H1 (cell line): ENCODE measurements at regions not wholly inside any gene's neighbourhood (a gene's known extent, or its start where the extent isn't known, plus 50 kb on each side); places are given as distances from the start of the nearest gene placed in this dataset.

ENCODE experiments used
- CTCF ChIA-PET: fragments of 300-600 bp; sonication (Branson Sonifier 250); formaldehyde crosslinking; loops from one replicate; lab custom pipeline; 2021; ENCODE audit not compliant: partially characterized antibody; lab: Charles Lee
- POLR2A ChIA-PET: fragments of 300-600 bp; sonication (Branson Sonifier 250); formaldehyde crosslinking; loops from one replicate; lab custom pipeline; 2021; ENCODE audit warnings: inconsistent platforms; ENCODE audit not compliant: partially characterized antibody; lab: Charles Lee
- DNase-seq, 2 experiments: peaks; one replicate each; pipeline versions ENCODE4 v3.0.0 to v3.0.0-alpha.2; 2010 to 2022; ENCODE audit warnings: low spot score in 2 of 2, low read depth in 1 of 2, mixed read lengths in 1 of 2
- FAIRE-seq: peaks from 2 replicates; lab custom pipeline; 2011; peaks lifted over from hg19 to GRCh38; lab: Jason Lieb, UNC
- H2AFZ ChIP-seq: 2 replicates; pipeline ENCODE4 v1.8.1; 2012; ENCODE audit warnings: low read length, inconsistent platforms
- H2AK5ac ChIP-seq: 2 replicates; pipeline ENCODE4 v1.6.1; 2013; ENCODE audit warnings: low read depth, low read length
- H2BK120ac ChIP-seq: replicated peaks from 2 replicates; pipeline ENCODE3; 2013; ENCODE audit warnings: low read depth, low read length, inconsistent platforms
- H2BK12ac ChIP-seq: 2 replicates; pipeline ENCODE4 v1.6.1; 2013; ENCODE audit warnings: low read depth, low read length
- H2BK15ac ChIP-seq: 2 replicates; pipeline ENCODE4 v1.6.1; 2013; ENCODE audit warnings: low read length
- H2BK20ac ChIP-seq: 2 replicates; pipeline ENCODE4 v1.6.1; 2013; ENCODE audit warnings: low read length
- H2BK5ac ChIP-seq: 2 replicates; pipeline ENCODE4 v1.6.1; 2013; ENCODE audit warnings: low read depth, low read length
- H3K14ac ChIP-seq: 2 replicates; pipeline ENCODE4 v1.6.1; 2013; ENCODE audit warnings: inconsistent platforms; ENCODE audit not compliant: insufficient read length
- H3K18ac ChIP-seq: 2 replicates; pipeline ENCODE4 v1.6.1; 2013; ENCODE audit warnings: low read length; ENCODE audit errors: extremely low read depth
- H3K23ac ChIP-seq: 2 replicates; pipeline ENCODE4 v1.6.1; 2013; ENCODE audit warnings: inconsistent platforms; ENCODE audit not compliant: insufficient read length
- H3K23me2 ChIP-seq: 2 replicates; pipeline ENCODE4 v1.6.1; 2013; ENCODE audit warnings: low read depth, low read length
- H3K27ac ChIP-seq: 2 replicates; pipeline ENCODE4 v1.6.1; 2011; ENCODE audit warnings: low read depth, low read length, inconsistent platforms
- H3K27me3 ChIP-seq, 4 experiments: replicated peaks in 1 of 4; 1 replicate in 1 of 4; 2 replicates in 3 of 4; pipeline versions ENCODE4 v1.6.1 to v1.8.1; 2011 to 2013; ENCODE audit warnings: low read length in 3 of 4, mild to moderate bottlenecking in 3 of 4, inconsistent platforms in 2 of 4, mixed read lengths in 2 of 4, moderate library complexity in 1 of 4; ENCODE audit not compliant: control insufficient read depth in 3 of 4, insufficient read depth in 3 of 4; ENCODE audit errors: extremely low read depth in 1 of 4
- H3K36me3 ChIP-seq, 4 experiments: 2 replicates each; pipeline versions ENCODE4 v1.6.1 to v1.8.1; 2011 to 2013; ENCODE audit warnings: mild to moderate bottlenecking in 4 of 4, low read length in 3 of 4, moderate library complexity in 2 of 4, control low read depth in 1 of 4, inconsistent platforms in 1 of 4; ENCODE audit not compliant: insufficient read depth in 4 of 4, control insufficient read depth in 2 of 4
- H3K4ac ChIP-seq: replicated peaks from 2 replicates; pipeline ENCODE3; 2013; ENCODE audit warnings: low read length, low read depth, mixed read lengths, inconsistent platforms; ENCODE audit not compliant: insufficient read length
- H3K4me1 ChIP-seq, 4 experiments: replicated peaks in 1 of 4; 1 replicate in 1 of 4; 2 replicates in 3 of 4; pipeline versions ENCODE4 v1.6.1 to v1.8.1; 2011 to 2013; ENCODE audit warnings: low read length in 3 of 4, inconsistent platforms in 2 of 4, mixed read lengths in 1 of 4; ENCODE audit not compliant: insufficient read depth in 4 of 4, control insufficient read depth in 3 of 4
- H3K4me2 ChIP-seq, 2 experiments: 2 replicates each; pipeline versions ENCODE4 v1.6.1 to v1.8.1; 2011 to 2013; ENCODE audit warnings: low read depth in 2 of 2, low read length in 2 of 2, control low read depth in 1 of 2, inconsistent platforms in 1 of 2, mild to moderate bottlenecking in 1 of 2; ENCODE audit not compliant: insufficient read depth in 1 of 2
- H3K4me3 ChIP-seq, 4 experiments: fragments of 200-600, 300-600 bp in 1 of 4; sonication (generic), shearing (Covaris generic), sonication (Bioruptor Twin) in 1 of 4; 2 replicates each; pipeline versions ENCODE4 v1.5.1 to v1.8.1; 2011 to 2016; ENCODE audit warnings: low read length in 4 of 4, low read depth in 3 of 4, control low read depth in 2 of 4, inconsistent platforms in 2 of 4, mild to moderate bottlenecking in 2 of 4, mixed read lengths in 1 of 4, moderate library complexity in 1 of 4; ENCODE audit not compliant: insufficient read depth in 2 of 4; ENCODE audit errors: extremely low read depth in 1 of 4
- H3K56ac ChIP-seq: replicated peaks from 2 replicates; pipeline ENCODE3; 2013; ENCODE audit warnings: low read depth, mild to moderate bottlenecking, mixed read lengths, low read length, inconsistent platforms; ENCODE audit not compliant: insufficient read length
- H3K79me1 ChIP-seq: 2 replicates; pipeline ENCODE4 v1.6.1; 2013; ENCODE audit warnings: low read depth, low read length, control low read depth
- H3K79me2 ChIP-seq, 2 experiments: 2 replicates each; pipeline versions ENCODE4 v1.6.1 to v1.8.1; 2012 to 2013; ENCODE audit warnings: low read length in 2 of 2, mild to moderate bottlenecking in 2 of 2, inconsistent platforms in 1 of 2; ENCODE audit not compliant: insufficient read depth in 2 of 2, control insufficient read depth in 1 of 2
- H3K9ac ChIP-seq, 4 experiments: replicated peaks in 1 of 4; 1 replicate in 1 of 4; 2 replicates in 3 of 4; pipeline versions ENCODE4 v1.6.1 to v1.8.1; 2011 to 2013; ENCODE audit warnings: low read depth in 3 of 4, low read length in 3 of 4, control low read depth in 2 of 4, mild to moderate bottlenecking in 2 of 4, moderate library complexity in 2 of 4, inconsistent platforms in 1 of 4; ENCODE audit errors: extremely low read depth in 1 of 4
- H3K9me3 ChIP-seq, 2 experiments: 2 replicates each; pipeline versions ENCODE4 v1.6.1 to v1.8.1; 2012 to 2013; ENCODE audit warnings: mild to moderate bottlenecking in 2 of 2, moderate library complexity in 2 of 2, control low read depth in 1 of 2, inconsistent platforms in 1 of 2, low read depth in 1 of 2, low read length in 1 of 2, mixed read lengths in 1 of 2; ENCODE audit not compliant: insufficient read depth in 2 of 2
- H4K20me1 ChIP-seq, 2 experiments: replicated peaks in 1 of 2; 2 replicates each; pipeline versions ENCODE3 to v1.8.1; 2011 to 2013; ENCODE audit warnings: inconsistent platforms in 2 of 2, low read length in 2 of 2, mild to moderate bottlenecking in 1 of 2; ENCODE audit not compliant: insufficient read depth in 2 of 2, control insufficient read depth in 1 of 2
- H4K5ac ChIP-seq: 2 replicates; pipeline ENCODE4 v1.6.1; 2013; ENCODE audit warnings: low read length, low read depth, mixed read lengths, inconsistent platforms; ENCODE audit not compliant: insufficient read length
- H4K8ac ChIP-seq: 2 replicates; pipeline ENCODE4 v1.8.0; 2013; ENCODE audit warnings: mild to moderate bottlenecking, moderate library complexity, low read length, inconsistent platforms; ENCODE audit not compliant: insufficient read depth; ENCODE audit errors: extremely low read depth
- H4K91ac ChIP-seq: replicated peaks from 2 replicates; pipeline ENCODE3; 2013; ENCODE audit warnings: low read length, mixed read lengths, inconsistent platforms; ENCODE audit not compliant: insufficient read length
- BACH1 ChIP-seq: IDR thresholded peaks from 2 replicates; pipeline ENCODE4 v1.6.1; 2012; ENCODE audit warnings: low read length, improper control_type of control experiment
- EZH2 ChIP-seq: fragments of 200-600 bp; sonication (generic); IDR thresholded peaks from 2 replicates; pipeline ENCODE4 v1.7.1; 2012; ENCODE audit warnings: low read depth, mild to moderate bottlenecking, moderate library complexity, low read length, inconsistent platforms; ENCODE audit not compliant: severe bottlenecking
- GABPA ChIP-seq: IDR thresholded peaks from 2 replicates; pipeline ENCODE4 v1.6.1; 2011; ENCODE audit warnings: mild to moderate bottlenecking, low read length, moderate library complexity, borderline replicate concordance; ENCODE audit not compliant: insufficient read depth
- GTF2F1 ChIP-seq: IDR thresholded peaks from 2 replicates; pipeline ENCODE4 v1.6.1; 2012; ENCODE audit warnings: low read depth, low read length, improper control_type of control experiment, borderline replicate concordance
- JUN ChIP-seq: IDR thresholded peaks from 2 replicates; pipeline ENCODE4 v1.6.1; 2011; ENCODE audit warnings: low read depth, mild to moderate bottlenecking, improper control_type of control experiment, low read length
- MAX ChIP-seq: IDR thresholded peaks from 2 replicates; pipeline ENCODE4 v1.6.1; 2012; ENCODE audit warnings: inconsistent platforms
- NRF1 ChIP-seq: IDR thresholded peaks from 2 replicates; pipeline ENCODE4 v1.6.1; 2011; ENCODE audit warnings: mild to moderate bottlenecking, low read depth, low read length, improper control_type of control experiment
- POU5F1 ChIP-seq: IDR thresholded peaks from 2 replicates; pipeline ENCODE4 v1.6.1; 2011; ENCODE audit warnings: low read depth, mild to moderate bottlenecking, low read length, moderate library complexity
- RXRA ChIP-seq: IDR thresholded peaks from 2 replicates; pipeline ENCODE4 v1.6.1; 2011; ENCODE audit warnings: low read depth, mild to moderate bottlenecking, low read length, moderate library complexity; ENCODE audit not compliant: insufficient read depth
- SRF ChIP-seq: IDR thresholded peaks from 2 replicates; pipeline ENCODE4 v1.6.1; 2011; ENCODE audit warnings: mild to moderate bottlenecking, low read depth, low read length, moderate library complexity
- TEAD4 ChIP-seq: IDR thresholded peaks from 2 replicates; pipeline ENCODE4 v1.6.1; 2012; ENCODE audit warnings: low read depth, low read length, inconsistent platforms, mixed read lengths
- USF2 ChIP-seq: IDR thresholded peaks from 2 replicates; pipeline ENCODE4 v1.6.1; 2011; ENCODE audit warnings: low read length, improper control_type of control experiment
- ZNF274 ChIP-seq: IDR thresholded peaks from 2 replicates; pipeline ENCODE4 v1.7.0; 2012; ENCODE audit warnings: low read length, borderline replicate concordance; ENCODE audit errors: extremely low read depth
- WGBS, 2 experiments: shearing (Covaris generic) in 1 of 2; methylation state at CpG; one replicate each; pipeline versions ENCODE4 v1.1.6 to v1.1.7; 2013 to 2015; ENCODE audit warnings: low lambda C conversion rate in 2 of 2, mixed read lengths in 2 of 2, inconsistent platforms in 1 of 2, low coverage in 1 of 2, missing lambda C conversion rate in 1 of 2; ENCODE audit not compliant: insufficient replicate concordance in 2 of 2, insufficient coverage in 1 of 2, insufficient read length in 1 of 2; ENCODE audit errors: extremely low coverage in 1 of 2, missing lambda C conversion rate in 1 of 2; 5-methylcytosine and 5-hydroxymethylcytosine counted together

- H3K36me3 ChIP-seq = no peaks in the 10 kb centered on the region
- no peak overlapping the region for H4K8ac ChIP-seq
- POLR2A ChIA-PET = no interaction called here
- TF ChIP-seq ZNF274 (no peak), EZH2 (no peak), BACH1 (no peak), USF2 (no peak), TEAD4 (no peak), SRF (no peak), POU5F1 (no peak), GTF2F1 (no peak), RXRA (no peak), NRF1 (no peak), GABPA (no peak), JUN (no peak), MAX (no peak)
These were observed 362.2 kb upstream of the SLC14A2 start for GRCh38 chr18:45253056-45253565.

More at GRCh38 chr18:45253056-45253565, 362.2 kb upstream of the SLC14A2 start:
- Histone ChIP-seq H3K4me1 (no peaks in the 10 kb centered on the region), H3K4ac (no peak overlapping the region), H2BK12ac (no peak overlapping the region), H3K4me3 (no peak overlapping the region), H4K91ac (no peak overlapping the region), H3K14ac (no peak overlapping the region), H3K23me2 (no peaks in the 10 kb centered on the region), H3K56ac (no peak overlapping the region), H2BK15ac (no peak overlapping the region), H3K4me2 (no peak overlapping the region), H2BK5ac (no peak overlapping the region), H3K79me1 (no peaks in the 10 kb centered on the region), H3K23ac (no peak overlapping the region), H2BK120ac (no peak overlapping the region), H3K9ac (no peak overlapping the region), H4K5ac (no peak overlapping the region), H3K27me3 (no peaks in the 10 kb centered on the region), H4K20me1 (no peaks in the 10 kb centered on the region), H2AK5ac (no peak overlapping the region), H3K18ac (no peak overlapping the region), H3K27ac (no peak overlapping the region), H2BK20ac (no peak overlapping the region), H3K79me2 (no peaks in the 10 kb centered on the region), H3K9me3 (no peaks in the 10 kb centered on the region), H2AFZ (no peak overlapping the region; the same call in 1 of the 2 replicates)
- FAIRE-seq (no peak), DNase-seq (no peak)
- CTCF ChIA-PET = interaction anchor here (0.9 to 1.7 kb wide), 4 partner anchors 11 to 131 kb away, joined by 3 to 5 read pairs (median 4); no protein-coding TSS in a partner anchor
- WGBS, 2 experiments = 93% methylated on average over 6 of the region's 6 CpGs; no CpG with 5 or more reads in 1 of the 2 experiments
